Superior temporal gyrus (tissue), 1 donor: ENCODE measurements at regions not wholly inside any gene's neighbourhood (a gene's known extent, or its start where the extent isn't known, plus 50 kb on each side); places are given as distances from the start of the nearest gene placed in this dataset.

Source experiments
- DNase-seq: peaks from one replicate; pipeline ENCODE4 v3.0.0-alpha.2; 2016; ENCODE audit errors: extremely low spot score

- no peak for DNase-seq
Observed at GRCh38 chr5:68407311-68408239, 192.0 kb downstream of the PIK3R1 start.

GRCh38 chr5:68408345-68408871 is 192.9 kb downstream of the PIK3R1 start:
- no peak for DNase-seq

GRCh38 chr5:68409259-68409658 is 193.7 kb downstream of the PIK3R1 start:
- DNase-seq = no peak

GRCh38 chr5:68411161-68411560 is 195.6 kb downstream of the PIK3R1 start:
- no peak for DNase-seq

- no peak for DNase-seq
Observed at GRCh38 chr5:68415177-68416085, 199.9 kb downstream of the PIK3R1 start.

- no peak for DNase-seq
Observed at GRCh38 chr5:68416714-68417113, 201.2 kb downstream of the PIK3R1 start.

- no peak for DNase-seq
Observed at GRCh38 chr5:68418201-68418600, 202.6 kb downstream of the PIK3R1 start.

GRCh38 chr5:68418680-68419079 is 203.1 kb downstream of the PIK3R1 start:
- no peak for DNase-seq

GRCh38 chr5:68419081-68419636 is 203.6 kb downstream of the PIK3R1 start:
- DNase-seq = no peak

- no peak for DNase-seq
Observed at GRCh38 chr5:68419637-68420452, 204.3 kb downstream of the PIK3R1 start.

GRCh38 chr5:68420476-68421344 is 205.2 kb downstream of the PIK3R1 start:
- DNase-seq = no peak

- no peak for DNase-seq
Observed at GRCh38 chr5:68421485-68422220, 206.1 kb downstream of the PIK3R1 start.

- no peak for DNase-seq
Observed at GRCh38 chr5:68423154-68423811, 207.7 kb downstream of the PIK3R1 start.

- no peak for DNase-seq
Observed at GRCh38 chr5:68424799-68425537, 209.4 kb downstream of the PIK3R1 start.

GRCh38 chr5:68426586-68426985 is 211.0 kb downstream of the PIK3R1 start:
- no peak for DNase-seq

GRCh38 chr5:68428231-68428811 is 212.8 kb downstream of the PIK3R1 start:
- peak; percentile 47 for DNase-seq

- DNase-seq = no peak
Observed at GRCh38 chr5:68429510-68429909, 214.0 kb downstream of the PIK3R1 start.

GRCh38 chr5:68430279-68430678 is 214.7 kb downstream of the PIK3R1 start:
- DNase-seq = no peak
